OCI-LY1 (cell line): ENCODE measurements at regions not wholly inside any gene's neighbourhood (a gene's known extent, or its start where the extent isn't known, plus 50 kb on each side); places are given as distances from the start of the nearest gene placed in this dataset.

Experiments used
- H2AFZ ChIP-seq: fragments of 200-600 bp; sonication (generic), shearing (Covaris generic); 2 replicates; pipeline ENCODE4 v1.6.0; 2014; ENCODE audit warnings: antibody characterized with exemption, mild to moderate bottlenecking, low read length
- H3F3A ChIP-seq: fragments of 200-600 bp; sonication (generic), shearing (Covaris generic); 2 replicates; pipeline ENCODE4 v1.6.0; 2014; ENCODE audit warnings: mild to moderate bottlenecking, antibody characterized with exemption, low read length, moderate library complexity; ENCODE audit not compliant: insufficient read depth
- H3K27ac ChIP-seq: fragments of 200-600 bp; sonication (generic); 2 replicates; pipeline ENCODE4 v1.5.1; 2014; ENCODE audit warnings: low read length, mixed run types, mild to moderate bottlenecking, low read depth; ENCODE audit not compliant: poor library complexity, severe bottlenecking
- H3K27me3 ChIP-seq: fragments of 200-600 bp; sonication (generic); 2 replicates; pipeline ENCODE4 v1.6.0; 2014; ENCODE audit warnings: antibody characterized with exemption, mild to moderate bottlenecking, low read length, moderate library complexity; ENCODE audit not compliant: insufficient read depth
- H3K36me3 ChIP-seq: fragments of 200-600 bp; sonication (generic); 2 replicates; pipeline ENCODE4 v1.6.1; 2014; ENCODE audit warnings: mild to moderate bottlenecking, antibody characterized with exemption, low read length, moderate library complexity, mixed read lengths; ENCODE audit not compliant: insufficient read depth
- H3K4me1 ChIP-seq: fragments of 200-600 bp; sonication (generic); 2 replicates; pipeline ENCODE4 v1.5.1; 2014; ENCODE audit warnings: mild to moderate bottlenecking, low read length, moderate library complexity; ENCODE audit not compliant: insufficient read depth, severe bottlenecking
- H3K4me2 ChIP-seq: fragments of 200-600 bp; sonication (generic), shearing (Covaris generic); 2 replicates; pipeline ENCODE4 v1.6.1; 2014; ENCODE audit warnings: low read length
- H3K4me3 ChIP-seq: fragments of 200-600 bp; sonication (generic); 2 replicates; pipeline ENCODE4 v1.5.1; 2014; ENCODE audit warnings: low read length, low read depth, mild to moderate bottlenecking, mixed read lengths; ENCODE audit not compliant: poor library complexity, severe bottlenecking
- H3K79me2 ChIP-seq: fragments of 200-600 bp; shearing (Covaris generic); 2 replicates; pipeline ENCODE4 v1.6.1; 2016; ENCODE audit warnings: mixed run types, low read length, mixed read lengths; ENCODE audit not compliant: insufficient read depth
- H3K9ac ChIP-seq: fragments of 200-600 bp; sonication (generic), shearing (Covaris generic); 2 replicates; pipeline ENCODE4 v1.6.1; 2014; ENCODE audit warnings: mild to moderate bottlenecking, low read length, mixed read lengths
- H3K9me2 ChIP-seq: fragments of 200-600 bp; sonication (generic), shearing (Covaris generic); 2 replicates; pipeline ENCODE4 v1.6.1; 2014; ENCODE audit warnings: low read depth, mild to moderate bottlenecking, low read length, mixed read lengths
- H3K9me3 ChIP-seq: fragments of 200-600 bp; shearing (Covaris generic); 2 replicates; pipeline ENCODE4 v1.6.1; 2014; ENCODE audit warnings: low read length, mixed read lengths
- H4K20me1 ChIP-seq: fragments of 200-600 bp; sonication (generic), shearing (Covaris generic); 2 replicates; pipeline ENCODE4 v1.6.0; 2016; ENCODE audit warnings: mild to moderate bottlenecking, low read length; ENCODE audit not compliant: insufficient read depth
- CTCF ChIP-seq: fragments of 200-600 bp; sonication (generic), shearing (Covaris generic); IDR thresholded peaks from 2 replicates; pipeline ENCODE4 v1.5.1; 2017; ENCODE audit warnings: mild to moderate bottlenecking, antibody characterized with exemption, low read length, moderate library complexity, mixed read lengths
- EZH2 ChIP-seq: fragments of 200-600 bp; sonication (generic), shearing (Covaris generic); IDR thresholded peaks from 2 replicates; pipeline ENCODE4 v1.8.0; 2017; ENCODE audit warnings: borderline replicate concordance, mixed run types, mild to moderate bottlenecking, antibody characterized with exemption, low read length, moderate library complexity, mixed read lengths

- H4K20me1 ChIP-seq: no peaks in the 10 kb centered on the region
- no peak overlapping the region for H3K27ac ChIP-seq
- H3K4me3 ChIP-seq: no peak overlapping the region
- H3K9me3 ChIP-seq: no peaks in the 10 kb centered on the region
- H2AFZ ChIP-seq: no peak overlapping the region
- no peaks in the 10 kb centered on the region for H3K27me3 ChIP-seq
- H3K9me2 ChIP-seq: no peaks in the 10 kb centered on the region
- H3K9ac ChIP-seq: no peak overlapping the region
- H3K79me2 ChIP-seq: no peaks in the 10 kb centered on the region
- H3K36me3 ChIP-seq: no peaks in the 10 kb centered on the region
- H3F3A ChIP-seq: no peaks in the 10 kb centered on the region
- H3K4me1 ChIP-seq: no peaks in the 10 kb centered on the region
- TF ChIP-seq EZH2 (no peak), CTCF (no peak)
- no peak overlapping the region for H3K4me2 ChIP-seq
Observed at GRCh38 chr5:155546075-155546474, 532.5 kb downstream of the KIF4B start.

GRCh38 chr5:155554500-155554899 lies 540.9 kb downstream of the KIF4B start:
- no peaks in the 10 kb centered on the region for H3K79me2 ChIP-seq
- no peak for TF ChIP-seq EZH2
- no peak for TF ChIP-seq CTCF
- H3F3A ChIP-seq: no peaks in the 10 kb centered on the region
- H3K27ac ChIP-seq: no peak overlapping the region
- H4K20me1 ChIP-seq: no peaks in the 10 kb centered on the region
- H3K9ac ChIP-seq: no peak overlapping the region
- H3K9me2 ChIP-seq: no peaks in the 10 kb centered on the region
- H2AFZ ChIP-seq: no peak overlapping the region
- no peak overlapping the region for H3K4me2 ChIP-seq
- no peaks in the 10 kb centered on the region for H3K9me3 ChIP-seq
- H3K36me3 ChIP-seq: no peaks in the 10 kb centered on the region
- H3K4me3 ChIP-seq: no peak overlapping the region
- H3K27me3 ChIP-seq: no peaks in the 10 kb centered on the region
- no peaks in the 10 kb centered on the region for H3K4me1 ChIP-seq

GRCh38 chr5:155556222-155556621 lies 542.7 kb downstream of the KIF4B start:
- Histone ChIP-seq H3K9me3 (no peaks in the 10 kb centered on the region), H3K4me1 (no peaks in the 10 kb centered on the region), H3K9ac (no peak overlapping the region), H3K36me3 (no peaks in the 10 kb centered on the region), H3K9me2 (no peaks in the 10 kb centered on the region), H2AFZ (no peak overlapping the region), H4K20me1 (no peaks in the 10 kb centered on the region), H3K79me2 (no peaks in the 10 kb centered on the region), H3F3A (no peaks in the 10 kb centered on the region), H3K4me2 (no peak overlapping the region), H3K4me3 (no peak overlapping the region), H3K27me3 (no peaks in the 10 kb centered on the region), H3K27ac (no peak overlapping the region)
- TF ChIP-seq EZH2 (no peak), CTCF (no peak)
